Uterus (tissue), 3 donors: ENCODE measurements at regions not wholly inside any gene's neighbourhood (a gene's known extent, or its start where the extent isn't known, plus 50 kb on each side); places are given as distances from the start of the nearest gene placed in this dataset.

ENCODE experiments used
- DNase-seq, 2 donors: peaks; one replicate each; pipeline ENCODE4 v3.0.0-alpha.2; 2019 to 2020
- H3K27ac ChIP-seq, 2 donors: fragments of 200-600 bp; sonication (generic); 1 replicate in 1 of 2; 2 replicates in 1 of 2; pipeline ENCODE4 v1.5.1; 2016 to 2018
- H3K27me3 ChIP-seq, 2 donors: fragments of 200-600 bp; sonication (generic); one replicate each; pipeline ENCODE4 v1.5.1; 2018 to 2019; ENCODE audit warnings: control low read depth in 1 of 2
- H3K36me3 ChIP-seq, 2 donors: fragments of 200-600 bp; sonication (generic); one replicate each; pipeline ENCODE4 v1.5.1; 2019; ENCODE audit warnings: control low read depth in 1 of 2
- H3K4me1 ChIP-seq, 2 donors: fragments of 200-600 bp; sonication (generic); one replicate each; pipeline ENCODE4 v1.5.1; 2018 to 2019; ENCODE audit warnings: control low read depth in 1 of 2
- H3K4me3 ChIP-seq, 2 donors: fragments of 200-600 bp; sonication (generic); 1 replicate in 1 of 2; 2 replicates in 1 of 2; pipeline ENCODE4 v1.5.1; 2018 to 2019; ENCODE audit warnings: mild to moderate bottlenecking in 1 of 2
- H3K9me3 ChIP-seq, 2 donors: fragments of 200-600 bp; sonication (generic); one replicate each; pipeline ENCODE4 v1.5.1; 2019; ENCODE audit warnings: control low read depth in 1 of 2
- POLR2A ChIP-seq, 2 donors: fragments of 450-650 bp; IDR thresholded peaks; one replicate each; pipeline ENCODE4 v1.6.1; 2016; ENCODE audit warnings: antibody characterized with exemption in 2 of 2, mild to moderate bottlenecking in 1 of 2, moderate library complexity in 1 of 2
- intact Hi-C: fragments of 100-400 bp; cut with DNase I; formaldehyde crosslinking; loops from one replicate; pipeline ENCODE4 v1.15.1; 2023; ENCODE audit warnings: low total_unique reads
- TF ChIP-seq, protein P1 (sequence below), 4 experiments: fragments of 200-600 bp in 2 of 4; fragments of 450-650 bp in 2 of 4; sonication (generic) in 2 of 4; IDR thresholded peaks; one replicate each; pipeline ENCODE4 v1.5.1; 2016 to 2019; ENCODE audit warnings: antibody characterized with exemption in 4 of 4, mild to moderate bottlenecking in 2 of 4, moderate library complexity in 1 of 4
- donor health status: DM: yes; HTN: yes; CAD: no.

DNA sequence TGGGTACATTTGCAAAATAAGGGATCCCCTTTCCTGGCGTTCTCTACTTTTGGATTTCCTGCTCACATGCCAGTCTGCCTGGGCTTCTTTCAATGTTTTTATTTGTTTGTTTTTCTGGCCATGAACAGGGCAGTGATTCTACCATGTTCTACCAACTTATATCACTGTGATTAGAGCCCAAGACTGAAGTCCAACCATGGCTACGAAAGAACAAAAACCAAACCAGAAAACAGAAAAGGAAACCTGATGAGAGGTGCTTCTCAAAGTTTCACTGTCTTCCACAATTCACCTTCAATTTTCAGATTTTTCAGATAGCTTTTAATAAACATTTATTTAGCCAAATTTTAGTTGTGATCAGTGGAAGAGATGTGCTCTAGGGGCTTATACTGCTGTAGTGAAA is 187.6 kb upstream of the TACR3 start:
- no peak for TF ChIP-seq POLR2A (IDR thresholded peaks at IDR 0.05)
- TF ChIP-seq, protein P1, sequence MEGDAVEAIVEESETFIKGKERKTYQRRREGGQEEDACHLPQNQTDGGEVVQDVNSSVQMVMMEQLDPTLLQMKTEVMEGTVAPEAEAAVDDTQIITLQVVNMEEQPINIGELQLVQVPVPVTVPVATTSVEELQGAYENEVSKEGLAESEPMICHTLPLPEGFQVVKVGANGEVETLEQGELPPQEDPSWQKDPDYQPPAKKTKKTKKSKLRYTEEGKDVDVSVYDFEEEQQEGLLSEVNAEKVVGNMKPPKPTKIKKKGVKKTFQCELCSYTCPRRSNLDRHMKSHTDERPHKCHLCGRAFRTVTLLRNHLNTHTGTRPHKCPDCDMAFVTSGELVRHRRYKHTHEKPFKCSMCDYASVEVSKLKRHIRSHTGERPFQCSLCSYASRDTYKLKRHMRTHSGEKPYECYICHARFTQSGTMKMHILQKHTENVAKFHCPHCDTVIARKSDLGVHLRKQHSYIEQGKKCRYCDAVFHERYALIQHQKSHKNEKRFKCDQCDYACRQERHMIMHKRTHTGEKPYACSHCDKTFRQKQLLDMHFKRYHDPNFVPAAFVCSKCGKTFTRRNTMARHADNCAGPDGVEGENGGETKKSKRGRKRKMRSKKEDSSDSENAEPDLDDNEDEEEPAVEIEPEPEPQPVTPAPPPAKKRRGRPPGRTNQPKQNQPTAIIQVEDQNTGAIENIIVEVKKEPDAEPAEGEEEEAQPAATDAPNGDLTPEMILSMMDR (IDR thresholded peaks at IDR 0.05), result no peak
- Histone ChIP-seq H3K27ac (no peak overlapping the region), H3K36me3 (no peaks in the 10 kb centered on the region), H3K4me3 (no peak overlapping the region), H3K9me3 (no peaks in the 10 kb centered on the region), H3K27me3 (no peaks in the 10 kb centered on the region), H3K4me1 (no peaks in the 10 kb centered on the region)
- intact Hi-C loops, result no loop called here
- no peak for DNase-seq

DNA sequence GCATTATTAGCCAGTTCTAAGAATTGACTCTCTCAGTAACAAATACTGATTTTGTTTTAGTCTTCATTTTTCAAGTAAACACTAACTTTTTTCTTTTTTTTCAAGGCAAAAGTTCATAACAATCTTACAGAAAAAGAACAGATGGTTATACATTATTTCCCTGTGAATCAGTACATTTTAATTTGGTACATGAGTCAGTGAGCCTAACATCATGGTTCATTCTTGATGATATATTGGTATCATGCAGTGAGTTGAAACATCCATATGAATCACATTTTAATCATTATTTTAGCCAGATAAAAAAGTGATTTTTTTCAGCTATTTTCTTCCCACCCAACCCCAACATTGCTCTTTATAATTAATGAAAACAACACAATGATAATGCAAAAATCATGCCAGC is 184.3 kb upstream of the TACR3 start:
- Histone ChIP-seq H3K9me3 (no peaks in the 10 kb centered on the region), H3K36me3 (no peaks in the 10 kb centered on the region), H3K27ac (no peak overlapping the region), H3K4me1 (no peaks in the 10 kb centered on the region), H3K27me3 (no peaks in the 10 kb centered on the region), H3K4me3 (no peak overlapping the region)
- DNase-seq, result no peak
- intact Hi-C loops, result no loop called here
- TF ChIP-seq, protein P1 (IDR thresholded peaks at IDR 0.05), result no peak
- no peak for TF ChIP-seq POLR2A (IDR thresholded peaks at IDR 0.05)

DNA sequence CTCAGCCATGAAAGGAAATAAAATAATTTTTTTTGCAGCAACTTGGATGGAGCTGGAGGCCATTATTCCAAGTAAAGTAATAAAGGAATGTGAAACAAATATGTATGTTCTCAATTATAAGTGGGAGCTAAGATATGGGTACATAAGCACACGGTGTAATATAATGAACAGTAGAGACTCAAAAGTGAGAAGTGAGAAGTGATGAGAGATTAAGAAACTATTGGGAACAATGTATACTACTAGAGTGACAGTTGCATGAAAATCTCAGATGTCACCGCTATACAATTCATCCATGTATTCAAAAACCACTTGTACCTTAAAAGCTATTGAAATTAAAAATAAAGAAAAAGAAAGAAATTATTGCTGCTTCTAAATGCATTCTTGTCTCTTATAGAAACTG is 182.9 kb upstream of the TACR3 start:
- TF ChIP-seq, protein P1 (IDR thresholded peaks at IDR 0.05), result no peak
- no peak for TF ChIP-seq POLR2A (IDR thresholded peaks at IDR 0.05)
- no peaks in the 10 kb centered on the region for H3K27me3 ChIP-seq
- no peaks in the 10 kb centered on the region for H3K36me3 ChIP-seq
- intact Hi-C loops, result no loop called here
- no peak for DNase-seq
- no peak overlapping the region for H3K27ac ChIP-seq
- H3K9me3 ChIP-seq, result no peaks in the 10 kb centered on the region
- no peaks in the 10 kb centered on the region for H3K4me1 ChIP-seq
- H3K4me3 ChIP-seq, result no peak overlapping the region

DNA sequence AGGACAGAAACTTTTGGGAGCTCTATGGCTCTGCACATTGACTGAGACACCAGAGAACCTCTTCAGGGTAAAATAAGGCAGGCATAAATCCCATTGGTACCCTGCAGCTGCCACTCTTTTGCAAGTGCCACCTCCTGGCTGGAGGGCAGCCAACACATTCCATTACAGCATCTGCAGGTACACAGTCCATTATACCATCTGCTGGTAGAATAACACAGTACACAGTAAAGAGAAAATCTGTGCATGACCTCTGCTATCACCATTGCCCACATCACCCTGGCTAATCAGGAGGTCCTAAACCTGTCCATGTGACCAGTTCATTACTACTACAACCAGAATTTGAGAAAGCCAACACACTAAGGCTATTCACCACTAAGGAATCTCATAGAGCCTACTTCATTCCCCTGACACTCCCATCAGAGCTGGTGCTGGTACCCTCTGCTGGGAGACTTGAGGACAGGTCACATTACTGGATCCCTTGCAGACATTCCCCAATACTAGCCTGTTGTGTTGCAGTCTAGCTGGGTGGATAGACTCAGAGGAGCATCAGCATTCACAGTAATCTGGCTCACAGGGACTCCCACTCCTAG is 176.2 kb upstream of the TACR3 start:
- intact Hi-C loops, result no loop called here
- TF ChIP-seq POLR2A (IDR thresholded peaks at IDR 0.05), result no peak
- TF ChIP-seq, protein P1 (IDR thresholded peaks at IDR 0.05), result no peak

DNA sequence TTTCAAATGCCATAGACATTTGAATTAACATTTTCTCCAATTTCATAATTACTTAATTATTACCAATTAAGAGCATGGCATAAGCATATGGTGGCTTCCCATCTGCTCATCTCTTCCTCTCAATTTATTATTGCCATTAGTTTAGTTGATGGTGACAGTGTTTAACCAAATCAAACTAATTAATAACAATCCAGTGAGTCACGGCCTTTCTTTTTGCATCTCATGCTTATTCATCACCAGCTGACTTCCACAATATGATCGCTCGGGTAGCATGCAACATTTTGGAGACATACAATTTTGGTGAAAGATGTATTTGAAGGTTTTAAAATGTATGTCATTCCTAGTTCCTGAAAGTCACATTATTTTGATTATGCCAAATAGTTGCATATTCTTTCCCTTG is 172.8 kb upstream of the TACR3 start:
- TF ChIP-seq, protein P1 (IDR thresholded peaks at IDR 0.05), result no peak
- no peak overlapping the region for H3K4me3 ChIP-seq
- H3K9me3 ChIP-seq, result peaks cover 0 to 3% of the 10 kb centered on the region in 2 donors
- intact Hi-C loops, result no loop called here
- no peaks in the 10 kb centered on the region for H3K27me3 ChIP-seq
- H3K27ac ChIP-seq, result no peak overlapping the region
- H3K4me1 ChIP-seq, result no peaks in the 10 kb centered on the region
- no peak for DNase-seq
- H3K36me3 ChIP-seq, result no peaks in the 10 kb centered on the region

More for the DNA sequence above, 176.2 kb upstream of the TACR3 start:
- no peak for DNase-seq
- H3K4me1 ChIP-seq, result no peaks in the 10 kb centered on the region
- H3K9me3 ChIP-seq, result peaks cover 0 to 3% of the 10 kb centered on the region in 2 donors
- H3K27ac ChIP-seq, result no peak overlapping the region
- H3K4me3 ChIP-seq, result no peak overlapping the region
- H3K27me3 ChIP-seq, result no peaks in the 10 kb centered on the region
- no peaks in the 10 kb centered on the region for H3K36me3 ChIP-seq
